Panc1 (cell line): ENCODE measurements at regions not wholly inside any gene's neighbourhood (a gene's known extent, or its start where the extent isn't known, plus 50 kb on each side); places are given as distances from the start of the nearest gene placed in this dataset.

Experiments used
- ATAC-seq: fragments of 200-7000 bp; cut with Tn5 transposase; 2 replicates; pipeline ENCODE4 v1.9.1; 2020; ENCODE audit warnings: mild to moderate bottlenecking, moderate library complexity
- BruUV-seq: library from RNA; stranded (reverse); fragments of 400-500 nt; replicated peaks from 2 replicates; lab custom pipeline; 2021; lab: Mats Ljungman, UMichigan
- CTCF ChIA-PET: fragments of 300-600 bp; sonication (Branson Sonifier 250); formaldehyde crosslinking; loops from one replicate; lab custom pipeline; 2022; ENCODE audit warnings: antibody characterized with exemption; lab: Charles Lee
- POLR2A ChIA-PET: fragments of 300-600 bp; sonication (Branson Sonifier 250); formaldehyde crosslinking; loops from one replicate; lab custom pipeline; 2022; ENCODE audit warnings: antibody characterized with exemption; lab: Charles Lee
- DNase-seq: peaks from one replicate; pipeline ENCODE4 v3.0.0-alpha.2; 2010; ENCODE audit warnings: low read depth, low spot score
- H3K27ac ChIP-seq: 2 replicates; pipeline ENCODE4 v1.5.1; 2011; ENCODE audit warnings: mild to moderate bottlenecking, low read length, inconsistent platforms
- H3K27me3 ChIP-seq: fragments of 200-500 bp; sonication (Bioruptor generic); 2 replicates; pipeline ENCODE4 v1.6.0; 2014; ENCODE audit warnings: low read length, inconsistent platforms; ENCODE audit not compliant: control insufficient read depth, insufficient read depth
- H3K36me3 ChIP-seq: fragments of 200-500 bp; sonication (Bioruptor generic); 2 replicates; pipeline ENCODE4 v1.5.1; 2014; ENCODE audit warnings: inconsistent platforms, mild to moderate bottlenecking, low read length, moderate library complexity; ENCODE audit not compliant: control insufficient read depth, insufficient read depth
- H3K4me1 ChIP-seq: 2 replicates; pipeline ENCODE4 v1.5.1; 2011; ENCODE audit warnings: inconsistent platforms, mild to moderate bottlenecking, low read length, moderate library complexity; ENCODE audit not compliant: control insufficient read depth, insufficient read depth
- H3K4me3 ChIP-seq, 2 experiments: 2 replicates each; pipeline ENCODE4 v1.5.1; 2011 to 2012; ENCODE audit warnings: low read depth in 2 of 2, low read length in 2 of 2, mild to moderate bottlenecking in 2 of 2, inconsistent platforms in 1 of 2, moderate library complexity in 1 of 2
- H3K9me3 ChIP-seq: fragments of 200-500 bp; sonication (Bioruptor generic); 2 replicates; pipeline ENCODE4 v1.5.1; 2014; ENCODE audit warnings: low read depth, mild to moderate bottlenecking, inconsistent platforms, low read length, moderate library complexity; ENCODE audit not compliant: control insufficient read depth, insufficient read depth
- POLR2AphosphoS5 ChIP-seq: IDR thresholded peaks from 2 replicates; pipeline ENCODE4 v1.6.1; 2012; ENCODE audit warnings: mild to moderate bottlenecking, low read depth, low read length, moderate library complexity
- SIN3A ChIP-seq: IDR thresholded peaks from 2 replicates; pipeline ENCODE4 v1.6.1; 2012; ENCODE audit warnings: low read depth, mild to moderate bottlenecking, low read length, moderate library complexity, borderline replicate concordance; ENCODE audit not compliant: insufficient read depth
- TCF7L2 ChIP-seq: IDR thresholded peaks from 2 replicates; pipeline ENCODE4 v1.6.1; 2011; ENCODE audit warnings: mild to moderate bottlenecking, low read depth, low read length, inconsistent platforms
- in situ Hi-C: cut with HindIII; loops from 2 replicates; pipeline ENCODE4 v1.10.0; 2016; ENCODE audit warnings: low sequenced_read_pairs, low pct_unique_long_range_greater_than_20kb
- intact Hi-C: fragments of 100-400 bp; cut with micrococcal nuclease; formaldehyde crosslinking; loops from one replicate; pipeline ENCODE4 v1.10.0; 2022; ENCODE audit not compliant: unreplicated experiment
- TF ChIP-seq, protein P1 (sequence below): fragments of 450-650 bp; IDR thresholded peaks from 2 replicates; pipeline ENCODE4 v1.5.1; 2017; ENCODE audit warnings: mild to moderate bottlenecking
- TF ChIP-seq, protein P2 (sequence below), 2 experiments: IDR thresholded peaks; 2 replicates each; pipeline ENCODE4 v1.6.1; 2011 to 2012; ENCODE audit warnings: low read depth in 2 of 2, control low read depth in 1 of 2, low read length in 1 of 2, mild to moderate bottlenecking in 1 of 2, moderate library complexity in 1 of 2; ENCODE audit not compliant: insufficient read depth in 1 of 2

DNA sequence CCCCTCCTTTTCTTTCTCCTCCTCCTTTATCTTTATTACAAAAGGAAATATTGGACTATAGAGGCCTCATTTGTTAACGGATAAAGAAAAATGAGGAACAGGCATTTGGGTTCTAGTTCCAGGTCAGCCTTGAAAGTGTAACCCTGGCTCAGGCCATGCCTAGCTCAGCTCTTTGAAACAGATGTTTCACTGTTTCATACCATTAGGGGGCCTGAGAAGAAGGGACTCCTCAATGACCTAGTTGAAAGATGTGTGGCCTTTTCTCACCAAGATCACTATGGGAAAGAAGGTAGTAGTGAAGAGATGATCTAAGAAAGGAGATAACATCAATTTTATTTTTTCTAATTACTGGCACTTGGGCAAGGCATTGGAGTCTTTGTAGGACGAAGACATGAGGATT, 952.7 kb downstream of the SLC4A3 start:
- H3K27ac ChIP-seq, result no peak overlapping the region
- H3K9me3 ChIP-seq, result no peaks in the 10 kb centered on the region
- H3K4me1 ChIP-seq, result no peaks in the 10 kb centered on the region
- no peaks in the 10 kb centered on the region for H3K36me3 ChIP-seq
- ChIA-PET POLR2A (no interaction called here), CTCF (no interaction called here)
- H3K4me3 ChIP-seq, result no peak overlapping the region
- intact Hi-C loops (no loop called here), in situ Hi-C loops (no loop called here)
- H3K27me3 ChIP-seq, result no peaks in the 10 kb centered on the region
- TF ChIP-seq, protein P1, sequence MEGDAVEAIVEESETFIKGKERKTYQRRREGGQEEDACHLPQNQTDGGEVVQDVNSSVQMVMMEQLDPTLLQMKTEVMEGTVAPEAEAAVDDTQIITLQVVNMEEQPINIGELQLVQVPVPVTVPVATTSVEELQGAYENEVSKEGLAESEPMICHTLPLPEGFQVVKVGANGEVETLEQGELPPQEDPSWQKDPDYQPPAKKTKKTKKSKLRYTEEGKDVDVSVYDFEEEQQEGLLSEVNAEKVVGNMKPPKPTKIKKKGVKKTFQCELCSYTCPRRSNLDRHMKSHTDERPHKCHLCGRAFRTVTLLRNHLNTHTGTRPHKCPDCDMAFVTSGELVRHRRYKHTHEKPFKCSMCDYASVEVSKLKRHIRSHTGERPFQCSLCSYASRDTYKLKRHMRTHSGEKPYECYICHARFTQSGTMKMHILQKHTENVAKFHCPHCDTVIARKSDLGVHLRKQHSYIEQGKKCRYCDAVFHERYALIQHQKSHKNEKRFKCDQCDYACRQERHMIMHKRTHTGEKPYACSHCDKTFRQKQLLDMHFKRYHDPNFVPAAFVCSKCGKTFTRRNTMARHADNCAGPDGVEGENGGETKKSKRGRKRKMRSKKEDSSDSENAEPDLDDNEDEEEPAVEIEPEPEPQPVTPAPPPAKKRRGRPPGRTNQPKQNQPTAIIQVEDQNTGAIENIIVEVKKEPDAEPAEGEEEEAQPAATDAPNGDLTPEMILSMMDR, result no peak
- BruUV-seq, result no TSS peak
- DNase-seq (no peak), ATAC-seq (no peak)

DNA sequence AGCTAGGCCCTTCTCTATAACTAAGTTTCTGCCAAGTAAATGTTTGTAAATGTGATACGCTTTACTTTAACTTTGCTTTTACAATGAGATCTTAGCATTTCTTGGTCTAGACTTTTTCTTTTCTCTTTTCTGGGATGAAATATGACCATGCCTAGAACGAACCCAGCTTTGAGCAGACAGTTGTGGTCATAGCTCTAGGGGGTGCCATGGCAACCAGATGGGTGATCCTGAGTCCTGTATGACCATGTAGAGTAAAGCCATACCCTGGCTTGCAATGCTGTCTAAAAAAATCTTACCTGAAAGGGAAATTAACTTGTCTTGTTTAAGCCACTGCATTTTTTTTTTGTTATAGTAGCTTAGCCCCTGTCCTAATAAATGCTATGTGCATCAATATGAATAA, 956.3 kb downstream of the SLC4A3 start:
- Histone ChIP-seq H3K4me1 (no peaks in the 10 kb centered on the region), H3K27me3 (no peaks in the 10 kb centered on the region), H3K9me3 (no peaks in the 10 kb centered on the region), H3K36me3 (no peaks in the 10 kb centered on the region), H3K4me3 (no peak overlapping the region), H3K27ac (no peak overlapping the region)
- POLR2A ChIA-PET, result interaction anchor here (0.5 kb wide), 1 partner anchor 12 kb away, joined by 4 read pairs; no protein-coding TSS in a partner anchor
- DNase-seq (no peak), ATAC-seq (no peak)
- CTCF ChIA-PET, result no interaction called here
- no peak for TF ChIP-seq TCF7L2
- TF ChIP-seq, protein P2, sequence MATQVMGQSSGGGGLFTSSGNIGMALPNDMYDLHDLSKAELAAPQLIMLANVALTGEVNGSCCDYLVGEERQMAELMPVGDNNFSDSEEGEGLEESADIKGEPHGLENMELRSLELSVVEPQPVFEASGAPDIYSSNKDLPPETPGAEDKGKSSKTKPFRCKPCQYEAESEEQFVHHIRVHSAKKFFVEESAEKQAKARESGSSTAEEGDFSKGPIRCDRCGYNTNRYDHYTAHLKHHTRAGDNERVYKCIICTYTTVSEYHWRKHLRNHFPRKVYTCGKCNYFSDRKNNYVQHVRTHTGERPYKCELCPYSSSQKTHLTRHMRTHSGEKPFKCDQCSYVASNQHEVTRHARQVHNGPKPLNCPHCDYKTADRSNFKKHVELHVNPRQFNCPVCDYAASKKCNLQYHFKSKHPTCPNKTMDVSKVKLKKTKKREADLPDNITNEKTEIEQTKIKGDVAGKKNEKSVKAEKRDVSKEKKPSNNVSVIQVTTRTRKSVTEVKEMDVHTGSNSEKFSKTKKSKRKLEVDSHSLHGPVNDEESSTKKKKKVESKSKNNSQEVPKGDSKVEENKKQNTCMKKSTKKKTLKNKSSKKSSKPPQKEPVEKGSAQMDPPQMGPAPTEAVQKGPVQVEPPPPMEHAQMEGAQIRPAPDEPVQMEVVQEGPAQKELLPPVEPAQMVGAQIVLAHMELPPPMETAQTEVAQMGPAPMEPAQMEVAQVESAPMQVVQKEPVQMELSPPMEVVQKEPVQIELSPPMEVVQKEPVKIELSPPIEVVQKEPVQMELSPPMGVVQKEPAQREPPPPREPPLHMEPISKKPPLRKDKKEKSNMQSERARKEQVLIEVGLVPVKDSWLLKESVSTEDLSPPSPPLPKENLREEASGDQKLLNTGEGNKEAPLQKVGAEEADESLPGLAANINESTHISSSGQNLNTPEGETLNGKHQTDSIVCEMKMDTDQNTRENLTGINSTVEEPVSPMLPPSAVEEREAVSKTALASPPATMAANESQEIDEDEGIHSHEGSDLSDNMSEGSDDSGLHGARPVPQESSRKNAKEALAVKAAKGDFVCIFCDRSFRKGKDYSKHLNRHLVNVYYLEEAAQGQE (IDR thresholded peaks at IDR 0.05; ENCODE audit: insufficient read depth in 1 of 2, low read depth in 2 of 2, low read length in 1 of 2), result no peak
- no peak for TF ChIP-seq POLR2AphosphoS5
- TF ChIP-seq, protein P1, result no peak
- TF ChIP-seq SIN3A, result no peak
- no TSS peak for BruUV-seq
- intact Hi-C loops, result no loop called here
- in situ Hi-C loops, result no loop called here

DNA sequence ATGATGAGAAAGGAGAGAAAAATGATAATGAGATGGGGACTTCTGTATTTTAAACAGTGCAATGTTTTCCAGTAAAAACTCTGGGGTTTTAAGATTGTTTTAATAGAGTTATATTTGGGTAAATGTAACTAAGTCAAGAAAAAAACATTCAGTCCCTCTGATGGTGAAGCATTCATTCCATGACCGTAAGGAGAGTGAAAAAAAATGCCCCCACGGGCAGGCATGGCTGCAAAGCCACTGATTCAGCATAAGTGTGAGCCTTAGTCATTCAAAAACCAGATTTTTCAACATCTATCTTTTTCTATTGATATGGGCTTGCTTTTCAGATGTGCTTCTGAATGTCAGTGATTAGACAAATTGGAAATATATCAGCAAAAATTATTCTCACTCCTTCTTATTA, 957.8 kb downstream of the SLC4A3 start:
- ATAC-seq (no peak), DNase-seq (no peak)
- Histone ChIP-seq H3K4me3 (no peak overlapping the region), H3K27me3 (no peaks in the 10 kb centered on the region), H3K36me3 (no peaks in the 10 kb centered on the region), H3K27ac (no peak overlapping the region), H3K9me3 (no peaks in the 10 kb centered on the region), H3K4me1 (no peaks in the 10 kb centered on the region)
- intact Hi-C loops, result no loop called here
- TF ChIP-seq POLR2AphosphoS5 (no peak), TCF7L2 (no peak), SIN3A (no peak)
- TF ChIP-seq, protein P1, result no peak
- TF ChIP-seq, protein P2 (IDR thresholded peaks at IDR 0.05; ENCODE audit: insufficient read depth in 1 of 2, low read depth in 2 of 2, low read length in 1 of 2), result no peak
- BruUV-seq, result no TSS peak
- ChIA-PET POLR2A (no interaction called here), CTCF (no interaction called here)
- in situ Hi-C loops, result no loop called here
